GM18498 (cell line): ENCODE measurements at regions not wholly inside any gene's neighbourhood (a gene's known extent, or its start where the extent isn't known, plus 50 kb on each side); places are given as distances from the start of the nearest gene placed in this dataset.
"Not testable (repeated sequence)": the region's sequence is repeated elsewhere in the genome, so short reads cannot be mapped to it uniquely, and the experiment has no call there.

Experiments
- ATAC-seq: cut with Tn5 transposase; IDR thresholded peaks from one replicate; pipeline ENCODE4 v1.9.1; 2021; ENCODE audit warnings: mild to moderate bottlenecking, moderate library complexity; ENCODE audit not compliant: unreplicated experiment

GRCh38 chr21:16211339-16212303, 481.8 kb downstream of the USP25 start:
- ATAC-seq, result no peak

DNA sequence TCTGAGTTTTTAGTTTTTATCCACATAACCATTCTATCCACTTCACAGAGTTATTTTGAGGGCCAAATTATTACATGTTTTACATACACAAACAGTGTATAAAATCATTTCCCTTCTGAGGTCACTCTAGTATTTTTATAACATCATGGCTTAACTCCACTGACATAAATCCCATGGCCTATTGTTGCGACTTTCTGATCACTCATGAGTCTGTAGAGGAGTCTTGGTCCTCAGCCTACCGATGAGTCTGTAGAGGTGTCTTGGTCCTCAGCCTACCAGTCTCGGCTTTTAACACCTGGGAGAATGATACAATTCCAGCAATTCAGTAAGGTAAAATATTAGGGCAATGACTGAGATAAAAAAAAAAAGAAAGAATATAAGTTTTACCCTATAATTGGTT, 483.7 kb downstream of the USP25 start:
- ATAC-seq, result no peak

GRCh38 chr21:16215193-16215592, 485.4 kb downstream of the USP25 start:
- ATAC-seq, result no peak

DNA sequence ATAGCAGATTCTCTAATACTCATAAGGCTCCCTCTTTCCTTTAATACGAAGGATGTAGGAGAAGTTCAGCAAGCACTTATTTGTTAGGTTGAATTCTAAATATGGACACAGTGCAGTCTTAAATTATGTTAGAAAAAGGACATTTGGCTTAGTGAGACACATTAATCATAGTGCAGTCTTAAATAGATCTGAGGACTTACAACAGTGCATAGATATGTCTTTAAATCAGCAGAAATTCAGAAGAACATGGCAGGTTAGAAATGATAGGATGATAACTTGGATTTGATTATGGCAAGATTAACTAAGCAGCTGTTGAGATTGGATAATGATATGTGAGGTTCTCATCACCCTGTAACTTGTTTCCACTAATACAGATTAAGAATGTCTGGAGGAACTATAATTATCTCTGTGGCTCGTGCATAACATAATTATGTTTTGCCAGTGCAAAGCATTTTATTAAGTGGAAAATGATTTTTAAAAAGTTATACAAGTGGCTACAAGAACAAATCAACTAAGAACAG, 485.9 kb downstream of the USP25 start:
- no peak for ATAC-seq

DNA sequence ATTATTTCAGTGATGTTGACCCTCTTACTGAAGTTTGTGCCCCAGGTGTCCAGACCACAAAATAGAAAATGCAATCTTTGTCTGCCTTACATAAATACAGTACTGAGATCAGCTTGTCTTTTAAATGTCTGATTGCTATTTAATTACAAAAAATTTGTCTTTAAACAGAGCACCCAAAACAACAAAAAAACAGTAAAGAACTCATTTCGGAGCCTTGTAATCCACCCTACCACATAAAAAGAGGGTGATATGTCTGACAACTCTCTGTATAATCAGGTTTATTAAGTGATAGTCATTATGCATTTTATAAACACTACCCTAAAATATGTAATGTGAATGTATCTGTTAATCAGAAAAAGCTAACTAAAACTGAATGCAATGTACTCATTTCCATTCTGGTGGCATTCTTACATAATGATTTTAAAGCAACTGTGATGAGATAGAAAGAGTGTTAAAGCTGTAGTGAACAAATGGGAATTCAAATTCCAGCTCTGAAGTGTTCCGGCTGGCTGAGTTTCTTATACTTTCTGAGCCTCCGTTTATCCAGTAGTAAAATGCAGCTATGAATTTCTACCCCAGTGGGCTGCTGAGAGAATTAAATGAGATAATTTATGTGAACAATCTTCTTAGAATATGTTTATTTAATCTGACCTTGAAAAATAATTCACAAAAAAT, 486.6 kb downstream of the USP25 start:
- no peak for ATAC-seq

DNA sequence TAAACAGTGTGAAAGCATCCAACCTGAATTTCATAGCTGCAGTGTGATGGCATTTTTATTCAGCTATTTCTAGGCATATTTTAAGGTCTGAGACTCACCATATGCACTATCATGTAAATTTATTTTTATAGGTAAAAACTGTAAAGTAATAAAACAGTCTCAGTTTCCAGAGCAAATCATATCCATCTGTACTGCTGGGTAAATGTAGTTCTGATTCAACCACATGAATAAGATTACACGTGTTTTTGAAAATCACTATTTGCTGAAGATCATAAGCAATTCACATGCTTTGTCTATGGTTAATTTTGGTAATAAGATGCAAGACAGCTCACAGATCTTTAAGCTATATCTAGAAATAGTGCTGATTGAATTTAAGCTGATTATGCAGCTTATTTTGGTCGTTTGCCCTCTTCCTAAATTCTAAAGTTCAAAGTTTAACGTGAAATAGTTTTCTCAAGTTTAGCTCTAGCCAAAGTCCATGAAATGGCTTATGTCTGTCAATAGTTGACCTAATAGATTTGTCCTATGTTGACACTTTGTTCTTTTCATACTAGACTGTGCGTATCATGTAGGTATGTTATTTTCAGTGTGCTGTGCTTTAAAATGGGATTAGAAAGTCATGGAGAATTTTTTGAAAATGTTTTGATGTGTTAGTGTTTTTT, 489.0 kb downstream of the USP25 start:
- no peak for ATAC-seq

- ATAC-seq, result not testable (repeated sequence)
Observed at GRCh38 chr21:16224756-16225155, 495.0 kb downstream of the USP25 start.

- no peak for ATAC-seq
Observed at GRCh38 chr21:16239659-16240265, 510.0 kb downstream of the USP25 start.

- no peak for ATAC-seq
Observed at GRCh38 chr21:16241016-16241415, 511.2 kb downstream of the USP25 start.

- no peak for ATAC-seq
Observed at GRCh38 chr21:16241479-16241963, 511.7 kb downstream of the USP25 start.

DNA sequence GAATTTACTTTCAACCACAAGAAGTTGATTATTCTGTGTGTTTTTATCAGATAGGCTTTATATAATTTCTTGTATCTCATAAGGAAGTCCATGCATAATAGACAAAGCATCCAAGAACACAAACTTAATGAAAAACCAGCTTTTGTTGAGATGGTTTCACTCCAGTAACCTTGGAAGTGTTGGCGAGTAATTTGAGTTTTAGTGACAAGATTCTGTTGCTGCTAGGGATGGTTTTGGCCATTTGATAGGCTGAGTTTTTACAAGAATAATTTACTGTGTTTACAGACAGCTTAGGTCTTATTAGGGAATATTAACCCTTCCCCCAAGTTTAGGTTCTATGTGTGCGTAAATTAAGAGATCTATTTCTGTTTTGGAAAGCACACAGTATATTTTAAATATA, 513.6 kb downstream of the USP25 start:
- no peak for ATAC-seq

DNA sequence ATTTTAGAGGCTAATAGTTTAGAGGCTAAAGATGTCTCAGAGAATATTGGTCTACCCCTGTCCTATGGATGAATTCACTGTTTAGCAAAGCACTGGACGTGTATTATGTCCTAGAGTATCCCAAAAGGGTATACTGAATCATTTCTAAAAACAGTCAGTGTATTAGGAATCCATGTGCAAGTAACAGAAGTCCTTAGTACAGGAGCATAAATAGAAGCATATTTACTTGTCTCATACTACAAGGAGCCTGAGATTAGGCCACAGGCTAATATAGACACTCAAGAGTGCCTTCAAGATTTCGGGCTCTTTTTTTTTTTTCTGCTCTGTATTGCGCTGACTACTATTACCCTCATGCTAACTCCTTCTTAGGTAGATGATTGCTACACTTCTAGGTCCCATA, 518.9 kb downstream of the USP25 start:
- ATAC-seq, result no peak

- no peak for ATAC-seq
Observed at GRCh38 chr21:16250273-16250672, 520.5 kb downstream of the USP25 start.

- no peak for ATAC-seq
Observed at GRCh38 chr21:16258844-16259611, 529.2 kb downstream of the USP25 start.

GRCh38 chr21:16262091-16262490, 532.3 kb downstream of the USP25 start:
- ATAC-seq, result no peak

- ATAC-seq, result no peak
Observed at GRCh38 chr21:16264319-16264718, 534.5 kb downstream of the USP25 start.

GRCh38 chr21:16269476-16269875, 539.7 kb downstream of the USP25 start:
- no peak for ATAC-seq

DNA sequence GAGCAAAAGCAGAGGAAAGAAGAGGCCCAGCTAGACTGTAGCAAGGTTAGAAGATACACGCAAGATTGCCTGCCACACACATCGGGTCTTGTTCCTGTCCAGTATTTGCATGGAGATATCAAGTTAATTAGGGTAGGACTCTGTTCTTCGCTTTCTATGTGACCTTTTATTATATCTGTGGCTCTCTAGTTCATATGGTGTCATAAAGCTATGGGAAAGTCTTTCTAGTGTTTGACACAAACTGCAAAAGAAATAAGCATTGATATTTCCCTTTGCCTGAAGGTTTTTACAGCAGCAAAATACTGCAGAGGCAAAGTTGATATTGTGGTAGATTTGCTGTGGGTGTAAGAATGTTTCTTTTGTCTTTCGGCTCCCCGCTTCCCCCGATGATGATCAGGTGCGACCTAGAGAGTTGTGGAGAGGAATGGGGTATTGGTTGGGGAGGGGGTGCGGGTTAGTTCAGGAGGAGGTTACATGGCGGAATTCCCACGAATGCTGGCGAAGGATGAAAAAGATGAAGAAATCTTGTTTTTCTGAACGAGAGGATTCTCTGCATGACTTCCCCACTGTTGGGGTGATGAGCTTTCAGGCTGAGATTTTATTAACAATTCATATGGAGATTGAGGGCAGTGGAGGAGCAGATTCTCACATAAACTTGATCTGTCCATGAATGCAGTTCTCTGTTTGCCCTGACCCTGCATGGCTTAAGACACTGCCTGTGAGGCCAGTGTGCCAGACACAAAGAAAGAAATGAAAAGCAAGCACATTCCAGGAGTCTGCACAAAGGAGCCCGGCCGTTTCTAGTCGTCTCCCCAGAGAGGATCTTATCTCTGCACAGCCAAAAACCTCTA, 550.2 kb downstream of the USP25 start:
- no peak for ATAC-seq

GRCh38 chr21:16280686-16281091, 550.9 kb downstream of the USP25 start:
- ATAC-seq, result no peak
